HL-60 (cell line): ENCODE measurements at regions not wholly inside any gene's neighbourhood (a gene's known extent, or its start where the extent isn't known, plus 50 kb on each side); places are given as distances from the start of the nearest gene placed in this dataset.

Experiments
- DNase-seq, 2 experiments: peaks; one replicate each; pipeline ENCODE4 v3.0.0-alpha.2; 2010 to 2020; ENCODE audit warnings: low read depth in 1 of 2, low spot score in 1 of 2
- H3K27ac ChIP-seq: fragments of 250-450 bp; sonication (Bioruptor Pico); replicated peaks from 2 replicates; pipeline ENCODE4 v1.5.1; 2020; ENCODE audit warnings: mild to moderate bottlenecking, moderate library complexity
- H3K27me3 ChIP-seq: fragments of 250-450 bp; sonication (Bioruptor Pico); 2 replicates; pipeline ENCODE4 v1.5.1; 2021; ENCODE audit warnings: mild to moderate bottlenecking, moderate library complexity; ENCODE audit not compliant: insufficient read depth, poor library complexity, severe bottlenecking
- H3K4me3 ChIP-seq: replicated peaks from 2 replicates; pipeline ENCODE4 v1.5.1; 2011; ENCODE audit warnings: mild to moderate bottlenecking, control low read depth, low read length; ENCODE audit not compliant: insufficient read depth
- GABPA ChIP-seq: IDR thresholded peaks from 2 replicates; pipeline ENCODE4 v1.6.1; 2012; ENCODE audit warnings: low read depth
- POLR2AphosphoS5 ChIP-seq: IDR thresholded peaks from 2 replicates; pipeline ENCODE4 v1.6.1; 2012; ENCODE audit warnings: low read depth
- SPI1 ChIP-seq: IDR thresholded peaks from 2 replicates; pipeline ENCODE4 v1.6.1; 2012; ENCODE audit warnings: low read depth, mild to moderate bottlenecking, borderline replicate concordance
- TF ChIP-seq, protein P1 (sequence below): IDR thresholded peaks from one replicate; pipeline ENCODE4 v1.5.1; 2011; ENCODE audit warnings: low read length, control low read depth, inconsistent platforms; ENCODE audit not compliant: insufficient read depth
- TF ChIP-seq, protein P2 (sequence below): IDR thresholded peaks from 2 replicates; pipeline ENCODE4 v1.6.1; 2012; ENCODE audit warnings: low read depth; ENCODE audit not compliant: insufficient replicate concordance

DNA sequence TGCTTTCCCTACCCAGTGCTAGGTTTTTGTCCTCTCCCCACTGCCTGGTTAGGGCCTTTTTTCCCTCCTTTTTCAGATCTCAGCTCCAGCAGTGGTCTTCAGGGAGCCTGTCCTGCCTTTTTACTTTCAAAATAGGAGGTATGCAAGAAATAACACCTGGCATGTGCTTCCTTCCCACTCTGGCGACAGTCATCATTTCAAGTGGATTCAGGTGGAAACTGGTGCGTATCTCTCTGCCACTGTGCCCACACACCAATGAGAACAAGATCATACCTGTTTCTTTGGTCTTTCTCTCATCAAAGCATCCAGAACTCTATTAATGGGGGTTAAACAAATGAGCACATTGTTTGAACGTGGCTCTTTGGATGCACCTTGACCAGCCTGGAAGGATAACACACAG, 95.7 kb upstream of the GGTLC1 start:
- DNase-seq: no peak
- Histone ChIP-seq H3K27me3 (no peaks in the 10 kb centered on the region), H3K4me3 (no peak overlapping the region), H3K27ac (no peak overlapping the region)
- no peak for TF ChIP-seq POLR2AphosphoS5
- TF ChIP-seq GABPA: no peak
- TF ChIP-seq SPI1: no peak
- TF ChIP-seq, protein P1, sequence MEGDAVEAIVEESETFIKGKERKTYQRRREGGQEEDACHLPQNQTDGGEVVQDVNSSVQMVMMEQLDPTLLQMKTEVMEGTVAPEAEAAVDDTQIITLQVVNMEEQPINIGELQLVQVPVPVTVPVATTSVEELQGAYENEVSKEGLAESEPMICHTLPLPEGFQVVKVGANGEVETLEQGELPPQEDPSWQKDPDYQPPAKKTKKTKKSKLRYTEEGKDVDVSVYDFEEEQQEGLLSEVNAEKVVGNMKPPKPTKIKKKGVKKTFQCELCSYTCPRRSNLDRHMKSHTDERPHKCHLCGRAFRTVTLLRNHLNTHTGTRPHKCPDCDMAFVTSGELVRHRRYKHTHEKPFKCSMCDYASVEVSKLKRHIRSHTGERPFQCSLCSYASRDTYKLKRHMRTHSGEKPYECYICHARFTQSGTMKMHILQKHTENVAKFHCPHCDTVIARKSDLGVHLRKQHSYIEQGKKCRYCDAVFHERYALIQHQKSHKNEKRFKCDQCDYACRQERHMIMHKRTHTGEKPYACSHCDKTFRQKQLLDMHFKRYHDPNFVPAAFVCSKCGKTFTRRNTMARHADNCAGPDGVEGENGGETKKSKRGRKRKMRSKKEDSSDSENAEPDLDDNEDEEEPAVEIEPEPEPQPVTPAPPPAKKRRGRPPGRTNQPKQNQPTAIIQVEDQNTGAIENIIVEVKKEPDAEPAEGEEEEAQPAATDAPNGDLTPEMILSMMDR: no peak
- TF ChIP-seq, protein P2, sequence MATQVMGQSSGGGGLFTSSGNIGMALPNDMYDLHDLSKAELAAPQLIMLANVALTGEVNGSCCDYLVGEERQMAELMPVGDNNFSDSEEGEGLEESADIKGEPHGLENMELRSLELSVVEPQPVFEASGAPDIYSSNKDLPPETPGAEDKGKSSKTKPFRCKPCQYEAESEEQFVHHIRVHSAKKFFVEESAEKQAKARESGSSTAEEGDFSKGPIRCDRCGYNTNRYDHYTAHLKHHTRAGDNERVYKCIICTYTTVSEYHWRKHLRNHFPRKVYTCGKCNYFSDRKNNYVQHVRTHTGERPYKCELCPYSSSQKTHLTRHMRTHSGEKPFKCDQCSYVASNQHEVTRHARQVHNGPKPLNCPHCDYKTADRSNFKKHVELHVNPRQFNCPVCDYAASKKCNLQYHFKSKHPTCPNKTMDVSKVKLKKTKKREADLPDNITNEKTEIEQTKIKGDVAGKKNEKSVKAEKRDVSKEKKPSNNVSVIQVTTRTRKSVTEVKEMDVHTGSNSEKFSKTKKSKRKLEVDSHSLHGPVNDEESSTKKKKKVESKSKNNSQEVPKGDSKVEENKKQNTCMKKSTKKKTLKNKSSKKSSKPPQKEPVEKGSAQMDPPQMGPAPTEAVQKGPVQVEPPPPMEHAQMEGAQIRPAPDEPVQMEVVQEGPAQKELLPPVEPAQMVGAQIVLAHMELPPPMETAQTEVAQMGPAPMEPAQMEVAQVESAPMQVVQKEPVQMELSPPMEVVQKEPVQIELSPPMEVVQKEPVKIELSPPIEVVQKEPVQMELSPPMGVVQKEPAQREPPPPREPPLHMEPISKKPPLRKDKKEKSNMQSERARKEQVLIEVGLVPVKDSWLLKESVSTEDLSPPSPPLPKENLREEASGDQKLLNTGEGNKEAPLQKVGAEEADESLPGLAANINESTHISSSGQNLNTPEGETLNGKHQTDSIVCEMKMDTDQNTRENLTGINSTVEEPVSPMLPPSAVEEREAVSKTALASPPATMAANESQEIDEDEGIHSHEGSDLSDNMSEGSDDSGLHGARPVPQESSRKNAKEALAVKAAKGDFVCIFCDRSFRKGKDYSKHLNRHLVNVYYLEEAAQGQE: no peak

DNA sequence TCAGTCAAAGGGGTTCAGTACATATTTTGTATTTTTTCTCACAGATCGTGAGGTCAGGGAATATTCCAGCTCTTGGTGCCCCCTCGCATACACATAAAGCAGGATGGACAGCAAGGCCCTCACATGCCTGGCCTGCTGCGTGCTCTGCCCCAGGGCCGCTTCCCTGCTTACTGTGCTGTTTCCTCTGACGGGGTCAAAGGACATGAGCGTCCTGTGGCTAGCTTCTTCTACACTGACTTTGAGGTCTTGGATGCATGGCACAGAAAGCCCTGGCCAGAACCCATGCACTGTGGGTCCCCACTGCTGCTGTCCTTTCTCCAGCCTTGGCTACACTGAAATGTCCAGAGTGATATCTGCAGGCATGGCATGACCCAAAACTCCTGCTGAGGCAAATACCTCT, 92.5 kb upstream of the GGTLC1 start:
- no peaks in the 10 kb centered on the region for H3K27me3 ChIP-seq
- DNase-seq: no peak
- H3K4me3 ChIP-seq: no peak overlapping the region
- H3K27ac ChIP-seq: no peak overlapping the region
- no peak for TF ChIP-seq SPI1
- TF ChIP-seq, protein P2: no peak
- TF ChIP-seq, protein P1: no peak
- no peak for TF ChIP-seq POLR2AphosphoS5
- TF ChIP-seq GABPA: no peak

DNA sequence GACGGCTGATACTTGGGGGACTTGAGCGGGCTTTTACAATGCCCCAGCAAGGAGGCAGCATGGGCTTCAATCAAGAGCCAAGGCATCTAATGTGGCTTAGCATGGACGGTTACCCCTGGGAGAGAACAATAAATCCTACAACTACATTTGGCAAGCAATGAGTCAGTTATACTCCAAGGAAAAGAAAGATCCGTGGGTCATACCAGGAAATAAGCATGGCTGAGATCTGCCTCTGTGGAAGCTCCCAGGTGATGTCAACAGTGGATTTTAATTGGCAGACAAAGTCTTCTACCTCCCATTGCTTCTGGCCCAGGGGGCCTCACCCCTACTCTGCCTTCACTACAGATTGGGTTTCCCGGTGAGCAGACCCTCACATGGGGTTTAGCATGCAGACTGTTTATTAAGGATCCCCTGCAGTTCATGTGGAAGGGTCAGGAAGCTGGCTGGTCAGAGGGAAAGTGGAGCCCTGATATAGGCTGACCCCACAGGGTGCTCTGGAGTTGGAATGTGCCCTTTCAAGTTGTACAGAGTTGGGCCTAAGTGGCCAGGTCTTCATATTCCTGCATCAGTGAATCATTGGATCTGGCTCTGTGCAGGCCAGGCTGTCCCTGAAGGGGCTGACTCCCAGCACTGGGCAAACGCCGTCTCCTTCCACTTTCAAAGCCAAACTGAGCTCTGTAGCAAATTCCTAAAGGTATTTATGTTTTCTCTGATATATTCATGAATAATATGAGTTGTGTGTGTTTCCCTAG, 91.3 kb upstream of the GGTLC1 start:
- Histone ChIP-seq H3K27me3 (no peaks in the 10 kb centered on the region), H3K27ac (no peak overlapping the region), H3K4me3 (no peak overlapping the region)
- no peak for DNase-seq
- TF ChIP-seq SPI1: no peak
- no peak for TF ChIP-seq GABPA

DNA sequence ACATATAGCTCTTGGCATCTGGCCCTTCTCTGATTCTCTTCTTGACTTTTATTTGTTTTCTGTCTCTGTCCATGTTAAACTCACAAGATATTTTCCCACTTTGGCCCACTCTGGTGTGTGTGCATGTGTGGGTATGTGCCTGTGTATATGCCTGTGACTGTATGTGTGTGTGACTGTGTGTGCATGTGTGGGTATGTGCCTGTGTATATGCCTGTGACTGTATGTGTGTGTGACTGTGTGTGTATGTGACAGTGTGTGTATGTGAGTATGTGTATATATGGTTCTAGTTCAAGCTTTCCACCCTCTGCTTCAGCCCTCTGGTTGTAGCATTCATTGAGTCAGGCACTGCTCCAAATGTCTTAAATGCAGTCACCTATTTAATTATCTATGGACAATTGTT, 88.6 kb upstream of the GGTLC1 start:
- H3K27ac ChIP-seq: no peak overlapping the region
- TF ChIP-seq, protein P1: no peak
- no peak overlapping the region for H3K4me3 ChIP-seq

More for the DNA sequence above, 88.6 kb upstream of the GGTLC1 start:
- DNase-seq: no peak
- no peaks in the 10 kb centered on the region for H3K27me3 ChIP-seq
